HL-60 (cell line): ENCODE measurements at regions not wholly inside any gene's neighbourhood (a gene's known extent, or its start where the extent isn't known, plus 50 kb on each side); places are given as distances from the start of the nearest gene placed in this dataset.

Source experiments
- DNase-seq, 2 experiments: peaks; one replicate each; pipeline ENCODE4 v3.0.0-alpha.2; 2010 to 2020; ENCODE audit warnings: low read depth in 1 of 2, low spot score in 1 of 2
- H3K27ac ChIP-seq: fragments of 250-450 bp; sonication (Bioruptor Pico); replicated peaks from 2 replicates; pipeline ENCODE4 v1.5.1; 2020; ENCODE audit warnings: mild to moderate bottlenecking, moderate library complexity
- H3K27me3 ChIP-seq: fragments of 250-450 bp; sonication (Bioruptor Pico); 2 replicates; pipeline ENCODE4 v1.5.1; 2021; ENCODE audit warnings: mild to moderate bottlenecking, moderate library complexity; ENCODE audit not compliant: insufficient read depth, poor library complexity, severe bottlenecking
- H3K4me3 ChIP-seq: replicated peaks from 2 replicates; pipeline ENCODE4 v1.5.1; 2011; ENCODE audit warnings: mild to moderate bottlenecking, control low read depth, low read length; ENCODE audit not compliant: insufficient read depth
- GABPA ChIP-seq: IDR thresholded peaks from 2 replicates; pipeline ENCODE4 v1.6.1; 2012; ENCODE audit warnings: low read depth
- POLR2AphosphoS5 ChIP-seq: IDR thresholded peaks from 2 replicates; pipeline ENCODE4 v1.6.1; 2012; ENCODE audit warnings: low read depth
- REST ChIP-seq: IDR thresholded peaks from 2 replicates; pipeline ENCODE4 v1.6.1; 2012; ENCODE audit warnings: low read depth; ENCODE audit not compliant: insufficient replicate concordance
- SPI1 ChIP-seq: IDR thresholded peaks from 2 replicates; pipeline ENCODE4 v1.6.1; 2012; ENCODE audit warnings: low read depth, mild to moderate bottlenecking, borderline replicate concordance
- TF ChIP-seq, protein P1 (sequence below): IDR thresholded peaks from one replicate; pipeline ENCODE4 v1.5.1; 2011; ENCODE audit warnings: low read length, control low read depth, inconsistent platforms; ENCODE audit not compliant: insufficient read depth

GRCh38 chr20:56926501-56926900 is 297.4 kb downstream of the TFAP2C start:
- no peak for TF ChIP-seq REST
- TF ChIP-seq GABPA = no peak
- TF ChIP-seq SPI1 = no peak
- TF ChIP-seq, protein P1, sequence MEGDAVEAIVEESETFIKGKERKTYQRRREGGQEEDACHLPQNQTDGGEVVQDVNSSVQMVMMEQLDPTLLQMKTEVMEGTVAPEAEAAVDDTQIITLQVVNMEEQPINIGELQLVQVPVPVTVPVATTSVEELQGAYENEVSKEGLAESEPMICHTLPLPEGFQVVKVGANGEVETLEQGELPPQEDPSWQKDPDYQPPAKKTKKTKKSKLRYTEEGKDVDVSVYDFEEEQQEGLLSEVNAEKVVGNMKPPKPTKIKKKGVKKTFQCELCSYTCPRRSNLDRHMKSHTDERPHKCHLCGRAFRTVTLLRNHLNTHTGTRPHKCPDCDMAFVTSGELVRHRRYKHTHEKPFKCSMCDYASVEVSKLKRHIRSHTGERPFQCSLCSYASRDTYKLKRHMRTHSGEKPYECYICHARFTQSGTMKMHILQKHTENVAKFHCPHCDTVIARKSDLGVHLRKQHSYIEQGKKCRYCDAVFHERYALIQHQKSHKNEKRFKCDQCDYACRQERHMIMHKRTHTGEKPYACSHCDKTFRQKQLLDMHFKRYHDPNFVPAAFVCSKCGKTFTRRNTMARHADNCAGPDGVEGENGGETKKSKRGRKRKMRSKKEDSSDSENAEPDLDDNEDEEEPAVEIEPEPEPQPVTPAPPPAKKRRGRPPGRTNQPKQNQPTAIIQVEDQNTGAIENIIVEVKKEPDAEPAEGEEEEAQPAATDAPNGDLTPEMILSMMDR = no peak
- no peak for TF ChIP-seq POLR2AphosphoS5
- peaks cover 55% of the 10 kb centered on the region for H3K27me3 ChIP-seq
- no peak overlapping the region for H3K4me3 ChIP-seq
- H3K27ac ChIP-seq = no peak overlapping the region
- no peak for DNase-seq

DNA sequence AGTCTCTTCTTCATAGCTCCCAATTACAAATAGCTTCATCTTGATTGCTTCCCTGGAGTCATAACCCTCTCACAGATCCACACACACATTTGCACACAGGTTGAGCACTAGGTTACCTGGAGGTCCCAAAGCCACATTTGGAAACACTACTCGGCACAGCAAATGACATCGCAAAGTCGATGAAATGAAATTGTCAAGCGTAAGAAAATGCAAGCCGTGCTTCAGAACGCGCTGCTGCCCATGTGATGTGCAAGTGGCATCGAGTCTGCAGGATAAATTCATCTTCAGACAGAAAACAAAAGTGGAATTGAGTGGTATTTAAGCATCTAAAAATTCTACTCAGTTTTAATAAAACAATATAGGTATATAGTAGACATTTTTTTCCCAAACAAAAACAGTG is 298.0 kb downstream of the TFAP2C start:
- H3K27ac ChIP-seq = no peak overlapping the region
- peaks cover 55% of the 10 kb centered on the region for H3K27me3 ChIP-seq
- DNase-seq = no peak
- no peak overlapping the region for H3K4me3 ChIP-seq
- TF ChIP-seq, protein P1 = no peak
- TF ChIP-seq SPI1 = no peak
- TF ChIP-seq REST = no peak
- TF ChIP-seq GABPA = no peak
- no peak for TF ChIP-seq POLR2AphosphoS5

- DNase-seq = no peak
- peaks cover 55% of the 10 kb centered on the region for H3K27me3 ChIP-seq
Observed at GRCh38 chr20:56928007-56928406, 298.9 kb downstream of the TFAP2C start.

More at GRCh38 chr20:56928007-56928406, 298.9 kb downstream of the TFAP2C start:
- Histone ChIP-seq H3K4me3 (no peak overlapping the region), H3K27ac (no peak overlapping the region)
- TF ChIP-seq POLR2AphosphoS5 (no peak), GABPA (no peak), REST (no peak), SPI1 (no peak)
- TF ChIP-seq, protein P1 = no peak
